ENCODE measurements at regions not wholly inside any gene's neighbourhood (a gene's known extent, or its start where the extent isn't known, plus 50 kb on each side); places are given as distances from the start of the nearest gene placed in this dataset.

GRCh38 chr13:89930861-89931260 is 1416.6 kb upstream of the MIR17HG start:
- intact Hi-C loops (cut with micrococcal nuclease): no loop called here

GRCh38 chr13:89932902-89933301 is 1414.6 kb upstream of the MIR17HG start:
- intact Hi-C loops (cut with micrococcal nuclease): no loop called here

- intact Hi-C loops (cut with micrococcal nuclease): no loop called here
Observed at GRCh38 chr13:89936256-89936655, 1411.2 kb upstream of the MIR17HG start.

DNA sequence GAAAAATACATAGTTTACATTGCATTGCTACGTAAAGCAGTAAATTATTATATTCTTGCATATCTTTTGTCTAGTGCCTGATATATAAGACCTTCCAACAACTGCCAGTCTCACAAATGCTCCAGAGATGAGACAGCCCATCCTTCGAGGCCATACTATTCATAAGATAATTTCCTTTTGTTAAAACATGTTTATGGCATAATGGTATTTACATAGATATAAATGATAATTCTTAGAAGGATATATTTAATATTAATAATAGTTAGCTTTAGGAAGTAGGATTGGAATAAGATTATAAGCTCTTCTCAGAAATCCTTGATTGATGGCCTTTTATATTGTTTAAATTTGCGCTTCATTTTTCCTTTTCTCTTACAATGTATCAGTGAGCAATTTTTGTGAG is 1410.1 kb upstream of the MIR17HG start:
- intact Hi-C loops (cut with micrococcal nuclease): no loop called here

DNA sequence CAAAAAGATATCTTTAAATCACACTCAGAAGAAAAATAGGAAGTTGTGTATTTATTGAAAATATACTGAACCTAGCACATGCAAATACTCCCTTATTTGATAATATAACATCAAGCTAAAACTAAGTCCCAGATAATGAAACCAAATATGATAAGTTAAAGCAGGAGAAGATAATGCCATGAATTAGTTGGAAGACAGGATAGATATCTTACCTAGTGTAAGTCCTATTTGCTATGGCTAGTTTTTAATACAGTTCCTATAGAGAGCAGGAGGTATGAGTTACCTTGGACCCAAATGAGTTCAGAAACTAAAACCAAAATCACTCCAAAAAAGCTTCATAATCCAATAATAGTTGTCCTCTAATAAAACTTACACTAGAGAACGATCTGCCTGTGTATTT is 1407.1 kb upstream of the MIR17HG start:
- intact Hi-C loops (cut with micrococcal nuclease): no loop called here

- intact Hi-C loops (cut with micrococcal nuclease): no loop called here
Observed at GRCh38 chr13:89943139-89943538, 1404.3 kb upstream of the MIR17HG start.

GRCh38 chr13:89950225-89950624 is 1397.3 kb upstream of the MIR17HG start:
- intact Hi-C loops (cut with micrococcal nuclease): no loop called here

- intact Hi-C loops (cut with micrococcal nuclease): no loop called here
Observed at GRCh38 chr13:89951341-89951740, 1396.1 kb upstream of the MIR17HG start.

DNA sequence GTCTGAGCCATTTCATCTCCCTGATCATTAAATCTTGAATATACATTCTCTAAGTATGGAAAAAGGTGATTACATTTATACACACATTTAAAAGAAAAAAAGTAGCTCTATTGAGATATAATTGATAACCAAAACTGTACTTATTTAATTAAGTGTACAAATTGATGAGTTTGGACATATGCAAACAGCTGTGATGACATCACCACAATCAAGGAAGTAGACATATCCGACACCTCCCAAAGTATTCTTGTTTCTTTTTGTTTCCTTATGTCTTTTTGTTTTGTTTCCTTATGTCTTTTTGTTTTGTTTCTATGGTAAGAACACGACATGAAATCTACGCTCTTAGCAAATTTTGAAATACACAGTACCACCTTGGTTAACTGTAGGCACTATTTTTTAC is 1393.9 kb upstream of the MIR17HG start:
- intact Hi-C loops (cut with micrococcal nuclease): no loop called here

DNA sequence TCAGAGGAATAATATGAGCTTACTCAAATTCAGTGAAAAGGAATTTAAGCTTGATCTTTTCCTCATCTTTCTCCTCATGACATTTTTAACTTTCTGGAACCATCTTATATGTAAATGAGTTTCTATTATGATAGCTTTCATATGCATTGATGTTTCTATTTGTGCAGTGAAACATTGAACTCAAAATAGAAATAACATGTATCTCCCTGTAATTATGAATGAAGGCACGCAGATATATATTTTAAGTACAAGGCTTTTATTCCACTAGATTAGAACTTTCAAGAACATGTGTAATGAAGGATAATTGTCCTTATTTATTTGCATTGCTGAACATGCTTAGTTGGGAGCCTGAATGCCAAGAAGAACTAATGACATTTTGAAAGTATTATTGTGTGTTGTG is 1391.7 kb upstream of the MIR17HG start:
- intact Hi-C loops (cut with micrococcal nuclease): no loop called here

- intact Hi-C loops (cut with micrococcal nuclease): no loop called here
Observed at GRCh38 chr13:89959074-89959473, 1388.4 kb upstream of the MIR17HG start.

DNA sequence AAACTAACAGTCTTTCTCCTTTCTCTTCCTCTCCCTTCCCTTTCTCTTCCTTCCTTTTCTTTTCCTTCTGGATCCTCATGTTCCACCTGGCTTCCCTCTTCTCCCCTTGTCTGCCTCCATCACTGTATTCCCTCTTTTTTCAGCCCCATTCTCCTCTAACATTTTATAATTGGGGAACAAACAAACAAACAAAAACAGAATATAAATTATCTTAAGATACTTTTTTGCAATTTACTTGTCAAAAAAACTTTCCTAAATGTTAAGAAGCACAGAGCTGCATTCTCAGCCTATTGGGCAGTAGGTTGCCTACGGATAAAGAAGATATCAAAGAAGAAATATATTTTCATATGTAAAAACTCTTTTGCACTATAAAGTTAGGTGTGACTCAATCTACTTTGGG is 1382.2 kb upstream of the MIR17HG start:
- intact Hi-C loops (cut with micrococcal nuclease): no loop called here

DNA sequence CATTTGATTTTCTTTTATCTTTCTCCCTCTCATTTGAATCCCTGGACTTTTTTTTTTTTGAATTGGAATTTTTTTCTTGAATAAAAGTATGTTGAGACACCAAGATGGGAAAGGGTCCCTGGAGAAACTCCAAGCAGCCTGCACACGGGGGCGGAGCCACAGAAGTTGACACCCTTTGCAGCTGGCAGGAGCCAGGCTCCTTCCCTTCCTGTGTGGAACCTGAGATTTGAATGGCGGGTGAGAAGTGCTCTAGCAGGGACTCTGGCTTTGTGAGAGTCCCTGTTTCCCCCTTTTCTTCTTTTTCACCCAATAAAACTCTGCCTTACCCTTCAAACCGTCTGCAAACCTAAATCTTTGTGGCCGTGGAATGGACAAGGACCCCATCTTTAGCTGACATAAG is 1381.0 kb upstream of the MIR17HG start:
- intact Hi-C loops (cut with micrococcal nuclease): no loop called here

DNA sequence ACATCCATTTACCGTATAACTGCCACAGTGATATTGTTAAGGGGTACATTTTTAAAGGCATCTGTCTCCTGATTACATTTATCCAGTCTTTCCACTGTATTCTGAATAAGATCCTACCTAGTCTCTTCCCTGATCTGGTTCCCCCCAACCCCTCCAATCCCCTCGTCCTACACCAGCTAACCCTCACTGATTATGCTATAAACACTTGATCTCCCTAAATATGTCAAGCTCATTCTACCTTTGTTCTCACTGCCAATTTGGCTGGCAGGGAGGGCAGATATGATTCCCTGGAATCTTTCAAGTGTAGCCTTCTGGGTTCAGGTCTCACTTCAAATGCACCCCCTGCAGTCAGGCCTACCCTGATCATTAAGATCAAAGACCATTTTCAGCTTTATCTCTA is 1379.8 kb upstream of the MIR17HG start:
- intact Hi-C loops (cut with micrococcal nuclease): no loop called here

DNA sequence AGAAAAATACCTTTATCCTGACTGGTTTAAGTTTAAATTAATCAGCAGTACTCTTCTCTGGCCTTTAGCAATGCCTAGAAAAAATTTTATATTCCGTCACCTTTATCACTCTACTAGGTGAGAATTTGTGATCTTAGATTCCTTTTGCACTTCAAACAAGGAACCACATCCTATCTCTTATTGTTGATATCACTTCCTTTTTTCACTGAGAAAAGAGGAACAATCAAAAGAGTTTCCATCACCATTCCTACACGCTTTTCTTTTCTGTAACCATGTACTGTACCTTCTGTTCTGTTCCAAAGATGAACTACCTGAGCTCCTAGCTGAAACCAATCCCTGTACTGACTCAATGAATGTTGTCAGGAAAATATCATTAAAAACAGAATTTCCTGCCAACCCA is 1379.0 kb upstream of the MIR17HG start:
- intact Hi-C loops (cut with micrococcal nuclease): no loop called here

GRCh38 chr13:89970353-89970709 is 1377.2 kb upstream of the MIR17HG start:
- intact Hi-C loops (cut with micrococcal nuclease): no loop called here

- intact Hi-C loops (cut with micrococcal nuclease): no loop called here
Observed at GRCh38 chr13:89977203-89977602, 1370.3 kb upstream of the MIR17HG start.

- intact Hi-C loops (cut with micrococcal nuclease): no loop called here
Observed at GRCh38 chr13:89980896-89981295, 1366.6 kb upstream of the MIR17HG start.

GRCh38 chr13:89982407-89983095 is 1364.9 kb upstream of the MIR17HG start:
- intact Hi-C loops (cut with micrococcal nuclease): no loop called here

- intact Hi-C loops (cut with micrococcal nuclease): no loop called here
Observed at GRCh38 chr13:89988206-89988605, 1359.3 kb upstream of the MIR17HG start.

DNA sequence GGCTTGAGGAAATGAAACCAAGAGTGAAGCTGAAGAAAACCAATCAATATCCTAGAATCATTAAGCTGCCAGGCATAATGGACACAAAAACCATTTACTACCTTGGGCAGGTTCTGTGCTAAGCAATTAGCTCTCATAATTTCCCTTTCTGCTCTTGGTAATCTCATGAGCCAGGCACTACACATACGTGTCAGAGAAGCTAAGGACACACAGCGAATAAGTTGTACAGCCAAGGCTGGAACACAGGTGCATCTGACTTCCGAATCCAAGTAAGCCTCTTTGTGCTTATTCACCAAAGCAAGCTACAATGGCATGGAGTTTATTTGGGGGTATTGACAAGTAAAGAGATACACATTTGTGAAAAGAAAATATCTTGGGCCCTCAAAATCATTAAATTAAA is 1343.9 kb upstream of the MIR17HG start:
- intact Hi-C loops (cut with micrococcal nuclease): no loop called here

DNA sequence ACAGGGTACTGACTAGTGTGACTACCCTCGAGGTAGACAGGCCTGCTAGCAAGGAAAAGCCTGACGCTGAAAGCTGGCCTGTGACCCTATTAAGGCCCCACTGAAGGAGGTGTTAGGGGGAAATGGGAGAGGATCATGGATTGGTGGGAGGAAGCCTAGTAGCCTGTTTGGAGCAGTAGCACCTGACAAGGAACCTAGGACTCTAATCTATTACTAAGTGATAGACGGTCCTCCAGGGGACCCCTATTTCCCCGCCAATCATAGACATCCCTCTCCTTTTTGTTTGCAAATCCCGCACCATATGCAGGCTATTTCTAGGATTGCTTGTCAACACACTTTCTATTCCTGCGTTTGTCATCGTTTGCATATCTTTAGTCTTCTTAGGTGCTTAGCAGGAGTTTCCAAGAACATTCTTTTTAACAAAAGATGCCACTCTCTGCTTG is 1338.8 kb upstream of the MIR17HG start:
- intact Hi-C loops (cut with micrococcal nuclease): no loop called here

DNA sequence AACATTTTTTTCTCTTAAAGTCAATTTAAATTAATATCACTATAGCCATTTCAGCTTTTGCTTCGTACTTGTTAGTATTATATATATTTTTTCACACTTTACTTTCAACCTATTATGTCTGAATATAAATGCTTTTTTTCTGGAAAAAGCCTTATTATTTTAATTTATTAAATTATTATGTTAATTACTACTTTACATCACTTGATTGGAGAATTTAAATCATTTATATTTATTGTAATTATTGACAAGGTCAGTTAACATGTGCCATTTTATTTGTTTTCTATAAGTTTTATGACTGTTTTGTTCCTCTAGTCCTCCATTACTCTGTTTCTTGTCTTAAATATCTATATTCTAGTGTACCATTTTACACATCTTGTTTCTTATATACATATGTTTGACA is 1333.4 kb upstream of the MIR17HG start:
- intact Hi-C loops (cut with micrococcal nuclease): no loop called here
